ENCODE measurements at regions not wholly inside any gene's neighbourhood (a gene's known extent, or its start where the extent isn't known, plus 50 kb on each side); places are given as distances from the start of the nearest gene placed in this dataset.
"Not testable (repeated sequence)": the region's sequence is repeated elsewhere in the genome, so short reads cannot be mapped to it uniquely, and the experiment has no call there.

DNA sequence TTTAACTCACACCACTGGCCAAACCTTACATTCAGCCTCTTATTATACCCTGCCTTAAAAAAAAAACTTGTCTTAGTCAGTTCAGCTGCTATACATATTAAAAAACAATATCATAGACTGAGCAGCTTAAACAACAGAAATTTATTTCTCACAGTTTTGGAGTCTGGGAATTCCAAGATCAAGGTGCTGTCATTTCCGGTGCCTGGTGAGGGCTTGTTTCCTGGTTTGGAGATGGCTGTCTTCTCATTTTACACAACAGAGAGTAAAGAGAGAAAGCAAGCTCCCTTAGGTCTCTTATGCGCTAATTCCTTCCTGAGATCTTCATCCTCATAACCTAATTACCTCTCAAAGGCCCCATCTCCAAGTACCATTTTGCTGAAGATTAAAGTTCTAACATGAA is 769.2 kb downstream of the DIAPH3 start:
- no peak overlapping the region for H3K4me3 ChIP-seq (ENCODE audit: low read depth, low read length)
- DNase-seq (ENCODE audit: low read depth) = no peak
- no peak for TF ChIP-seq CTCF (IDR thresholded peaks at IDR 0.05; ENCODE audit: control insufficient read depth, extremely low read depth, insufficient read depth)

DNA sequence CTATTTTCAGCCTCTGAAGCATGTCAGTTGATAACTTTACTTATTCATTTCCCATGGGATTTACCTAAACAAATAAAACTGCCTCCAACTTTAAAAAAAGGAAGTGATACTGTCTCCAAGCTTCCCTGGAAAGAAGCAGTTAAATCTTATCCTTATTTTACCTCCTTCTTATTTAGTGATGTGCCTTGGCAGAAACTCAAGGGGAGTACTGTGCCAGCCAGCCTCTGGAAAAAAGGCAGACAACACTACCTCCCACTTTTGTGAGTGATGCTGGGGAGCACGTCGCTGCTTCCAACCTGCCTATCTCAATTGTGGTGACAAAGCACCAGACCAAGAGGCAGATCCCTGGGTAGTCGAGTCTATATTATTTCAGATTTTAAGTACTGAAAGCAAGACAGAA is 765.6 kb downstream of the DIAPH3 start:
- peak; percentile 15 for DNase-seq (ENCODE audit: low read depth)
- no peak for TF ChIP-seq CTCF (IDR thresholded peaks at IDR 0.05; ENCODE audit: control insufficient read depth, extremely low read depth, insufficient read depth)
- H3K4me3 ChIP-seq (ENCODE audit: low read depth, low read length) = no peak overlapping the region

DNA sequence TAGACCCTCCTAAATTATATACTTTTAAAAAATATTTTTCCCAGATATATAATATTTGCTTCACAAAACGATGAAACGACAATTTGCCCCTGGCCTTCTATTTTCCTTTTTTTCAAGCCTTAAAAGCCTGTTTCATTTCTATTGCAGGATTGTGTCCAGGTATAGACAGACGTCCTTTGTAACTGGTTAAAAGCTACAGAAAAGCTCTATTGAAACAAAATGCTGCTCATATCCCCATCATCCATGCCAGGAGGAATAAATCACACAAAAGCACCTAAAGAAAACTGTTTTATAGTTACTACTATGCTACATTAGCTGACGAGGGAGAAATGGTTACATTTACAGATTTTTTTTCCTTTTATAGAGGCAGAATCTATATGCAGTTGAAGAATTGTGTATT is 765.1 kb downstream of the DIAPH3 start:
- no peak overlapping the region for H3K4me3 ChIP-seq (ENCODE audit: low read depth, low read length)
- DNase-seq (ENCODE audit: low read depth) = no peak
- TF ChIP-seq CTCF (IDR thresholded peaks at IDR 0.05; ENCODE audit: control insufficient read depth, extremely low read depth, insufficient read depth) = no peak

DNA sequence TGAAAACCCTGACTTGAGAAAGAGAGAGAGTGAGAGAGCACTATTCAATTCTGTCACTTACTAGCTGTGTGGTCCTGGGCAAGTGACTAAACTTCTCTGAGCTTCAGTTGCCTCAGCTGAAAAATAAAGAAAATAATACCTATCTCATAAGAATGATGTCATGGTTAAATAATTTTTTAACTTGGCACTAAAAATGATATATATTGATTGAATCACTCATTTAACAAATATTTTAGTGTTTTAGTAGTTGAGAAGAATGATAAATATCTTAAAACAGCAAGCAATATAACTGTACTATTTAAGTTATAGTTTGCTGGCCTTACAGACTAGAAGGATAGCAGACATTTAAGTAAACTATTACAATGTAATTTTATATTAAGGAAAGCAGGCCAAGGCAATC is 764.2 kb downstream of the DIAPH3 start:
- TF ChIP-seq CTCF (IDR thresholded peaks at IDR 0.05; ENCODE audit: control insufficient read depth, extremely low read depth, insufficient read depth) = no peak
- DNase-seq (ENCODE audit: low read depth) = no peak
- H3K4me3 ChIP-seq (ENCODE audit: low read depth, low read length) = no peak overlapping the region

GRCh38 chr13:59404331-59404730 is 759.4 kb downstream of the DIAPH3 start:
- TF ChIP-seq CTCF (IDR thresholded peaks at IDR 0.05; ENCODE audit: control insufficient read depth, extremely low read depth, insufficient read depth) = no peak
- no peak for DNase-seq (ENCODE audit: low read depth)
- no peak overlapping the region for H3K4me3 ChIP-seq (ENCODE audit: low read depth, low read length)

GRCh38 chr13:59407251-59407650 is 756.5 kb downstream of the DIAPH3 start:
- not testable (repeated sequence) for DNase-seq (ENCODE audit: low read depth)

DNA sequence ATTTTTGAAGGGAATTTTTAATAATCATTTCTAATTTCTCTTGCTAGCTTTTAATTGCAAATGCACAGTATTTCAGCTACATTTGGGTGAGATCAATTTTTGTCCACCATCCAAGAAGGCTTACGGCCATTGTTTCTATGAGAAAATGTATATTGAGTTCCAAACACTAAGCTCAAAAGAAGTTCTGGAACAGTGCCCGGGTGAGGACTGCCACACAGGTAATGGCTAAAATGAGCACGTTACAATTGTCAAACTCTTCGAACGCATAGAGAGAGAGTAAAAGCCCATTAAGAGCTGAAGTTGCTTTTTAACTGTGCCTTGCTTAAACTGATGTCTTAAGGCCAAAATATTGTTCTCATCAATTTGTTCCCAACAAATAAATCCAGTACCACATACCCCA is 755.0 kb downstream of the DIAPH3 start:
- no peak overlapping the region for H3K4me3 ChIP-seq (ENCODE audit: low read depth, low read length)
- no peak for DNase-seq (ENCODE audit: low read depth)
- TF ChIP-seq CTCF (IDR thresholded peaks at IDR 0.05; ENCODE audit: control insufficient read depth, extremely low read depth, insufficient read depth) = no peak

More at GRCh38 chr13:59407251-59407650, 756.5 kb downstream of the DIAPH3 start:
- not testable (repeated sequence) for H3K4me3 ChIP-seq (ENCODE audit: low read depth, low read length)

DNA sequence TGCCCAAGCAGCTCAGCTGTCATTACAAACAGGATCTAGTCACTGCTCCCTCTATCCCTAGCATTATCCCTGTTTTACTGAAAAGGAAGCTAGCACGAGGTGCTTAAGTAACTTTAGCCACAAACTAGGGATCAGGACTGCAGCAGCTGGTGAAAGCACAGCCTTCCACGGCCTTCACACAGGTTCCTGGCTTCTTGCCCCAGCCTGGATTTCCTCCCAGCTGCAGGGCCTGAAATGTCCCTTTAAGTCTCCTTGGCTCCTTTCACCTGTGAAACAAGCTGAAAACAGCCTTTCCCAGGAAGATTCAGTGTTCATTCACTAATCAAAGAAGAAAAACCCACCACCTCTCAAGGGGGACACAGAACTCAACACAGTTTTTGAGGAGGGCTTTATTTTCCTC is 754.5 kb downstream of the DIAPH3 start:
- DNase-seq (ENCODE audit: low read depth) = peak; percentile 7
- no peak overlapping the region for H3K4me3 ChIP-seq (ENCODE audit: low read depth, low read length)
- TF ChIP-seq CTCF (IDR thresholded peaks at IDR 0.05; ENCODE audit: control insufficient read depth, extremely low read depth, insufficient read depth) = no peak

Measured in LNCaP clone FGC (cell line).